GM12864 (cell line): ENCODE measurements at regions not wholly inside any gene's neighbourhood (a gene's known extent, or its start where the extent isn't known, plus 50 kb on each side); places are given as distances from the start of the nearest gene placed in this dataset.

Source experiments
- DNase-seq: peaks from one replicate; pipeline ENCODE4 v3.0.0-alpha.2; 2011; ENCODE audit warnings: low read depth
- H3K4me3 ChIP-seq: 2 replicates; pipeline ENCODE4 v1.5.1; 2011; ENCODE audit warnings: mild to moderate bottlenecking, low read depth, low read length, control low read depth
- TF ChIP-seq, protein P1 (sequence below): IDR thresholded peaks from 2 replicates; pipeline ENCODE4 v1.5.1; 2011; ENCODE audit warnings: low read depth, mild to moderate bottlenecking, moderate library complexity, low read length, control low read depth, inconsistent platforms; ENCODE audit errors: missing control alignments

- TF ChIP-seq, protein P1, sequence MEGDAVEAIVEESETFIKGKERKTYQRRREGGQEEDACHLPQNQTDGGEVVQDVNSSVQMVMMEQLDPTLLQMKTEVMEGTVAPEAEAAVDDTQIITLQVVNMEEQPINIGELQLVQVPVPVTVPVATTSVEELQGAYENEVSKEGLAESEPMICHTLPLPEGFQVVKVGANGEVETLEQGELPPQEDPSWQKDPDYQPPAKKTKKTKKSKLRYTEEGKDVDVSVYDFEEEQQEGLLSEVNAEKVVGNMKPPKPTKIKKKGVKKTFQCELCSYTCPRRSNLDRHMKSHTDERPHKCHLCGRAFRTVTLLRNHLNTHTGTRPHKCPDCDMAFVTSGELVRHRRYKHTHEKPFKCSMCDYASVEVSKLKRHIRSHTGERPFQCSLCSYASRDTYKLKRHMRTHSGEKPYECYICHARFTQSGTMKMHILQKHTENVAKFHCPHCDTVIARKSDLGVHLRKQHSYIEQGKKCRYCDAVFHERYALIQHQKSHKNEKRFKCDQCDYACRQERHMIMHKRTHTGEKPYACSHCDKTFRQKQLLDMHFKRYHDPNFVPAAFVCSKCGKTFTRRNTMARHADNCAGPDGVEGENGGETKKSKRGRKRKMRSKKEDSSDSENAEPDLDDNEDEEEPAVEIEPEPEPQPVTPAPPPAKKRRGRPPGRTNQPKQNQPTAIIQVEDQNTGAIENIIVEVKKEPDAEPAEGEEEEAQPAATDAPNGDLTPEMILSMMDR: no peak
- DNase-seq: no peak
- H3K4me3 ChIP-seq: no peak overlapping the region
These were observed 246.5 kb upstream of the LRRN1 start for GRCh38 chr3:3552761-3553160.

- no peak for DNase-seq
- no peak overlapping the region for H3K4me3 ChIP-seq
- TF ChIP-seq, protein P1: no peak
These were observed 247.2 kb upstream of the LRRN1 start for GRCh38 chr3:3551981-3552380.

GRCh38 chr3:3545360-3545759, 253.9 kb upstream of the LRRN1 start:
- H3K4me3 ChIP-seq: no peak overlapping the region
- TF ChIP-seq, protein P1: no peak
- DNase-seq: no peak

- DNase-seq: no peak
- TF ChIP-seq, protein P1: no peak
- no peak overlapping the region for H3K4me3 ChIP-seq
These were observed 260.8 kb upstream of the LRRN1 start for GRCh38 chr3:3538451-3538850.

DNA sequence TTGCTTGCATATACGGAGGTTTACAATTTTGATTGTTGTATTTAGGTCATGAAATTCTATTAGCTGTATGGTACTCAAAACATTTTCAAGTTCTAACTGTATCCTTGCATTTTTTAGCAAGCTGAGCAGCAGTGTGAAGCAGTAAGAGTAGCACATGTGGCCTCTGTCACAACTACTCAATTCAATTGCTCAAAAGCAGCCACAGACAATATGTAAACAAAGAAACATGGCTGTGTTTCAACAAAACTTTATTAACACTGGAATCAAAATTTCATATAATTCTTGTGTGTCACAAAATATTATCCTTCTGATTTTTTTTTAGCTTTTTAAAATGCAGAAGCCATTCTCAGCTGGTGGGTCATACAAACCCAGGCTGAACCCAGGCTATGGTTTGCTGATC, 266.7 kb upstream of the LRRN1 start:
- no peak for DNase-seq
- no peak overlapping the region for H3K4me3 ChIP-seq
- TF ChIP-seq, protein P1: no peak

GRCh38 chr3:3531476-3531875, 267.8 kb upstream of the LRRN1 start:
- no peak for DNase-seq
- H3K4me3 ChIP-seq: no peak overlapping the region
- TF ChIP-seq, protein P1: no peak

DNA sequence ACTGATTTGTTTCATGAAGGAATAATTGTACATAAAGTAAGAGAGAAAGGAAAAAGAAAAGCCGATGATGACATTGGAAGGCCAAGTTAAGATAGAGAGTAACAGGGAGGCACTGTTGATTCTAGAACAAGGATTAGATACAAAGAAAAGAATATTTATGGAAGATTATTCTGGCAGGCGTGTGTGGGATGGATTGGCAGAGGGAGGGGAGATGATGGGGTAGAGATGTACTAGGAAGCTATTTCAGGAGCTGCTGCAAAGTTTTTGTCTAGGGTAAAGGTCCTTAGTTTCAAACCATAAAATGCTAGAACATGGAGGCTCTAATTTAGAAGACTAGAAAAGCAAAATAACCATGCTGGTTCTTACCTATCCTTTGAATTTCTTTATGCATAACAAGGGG, 280.0 kb upstream of the LRRN1 start:
- TF ChIP-seq, protein P1: no peak
- no peak overlapping the region for H3K4me3 ChIP-seq
- DNase-seq: no peak
